ENCODE measurements at regions not wholly inside any gene's neighbourhood (a gene's known extent, or its start where the extent isn't known, plus 50 kb on each side); places are given as distances from the start of the nearest gene placed in this dataset.

DNA sequence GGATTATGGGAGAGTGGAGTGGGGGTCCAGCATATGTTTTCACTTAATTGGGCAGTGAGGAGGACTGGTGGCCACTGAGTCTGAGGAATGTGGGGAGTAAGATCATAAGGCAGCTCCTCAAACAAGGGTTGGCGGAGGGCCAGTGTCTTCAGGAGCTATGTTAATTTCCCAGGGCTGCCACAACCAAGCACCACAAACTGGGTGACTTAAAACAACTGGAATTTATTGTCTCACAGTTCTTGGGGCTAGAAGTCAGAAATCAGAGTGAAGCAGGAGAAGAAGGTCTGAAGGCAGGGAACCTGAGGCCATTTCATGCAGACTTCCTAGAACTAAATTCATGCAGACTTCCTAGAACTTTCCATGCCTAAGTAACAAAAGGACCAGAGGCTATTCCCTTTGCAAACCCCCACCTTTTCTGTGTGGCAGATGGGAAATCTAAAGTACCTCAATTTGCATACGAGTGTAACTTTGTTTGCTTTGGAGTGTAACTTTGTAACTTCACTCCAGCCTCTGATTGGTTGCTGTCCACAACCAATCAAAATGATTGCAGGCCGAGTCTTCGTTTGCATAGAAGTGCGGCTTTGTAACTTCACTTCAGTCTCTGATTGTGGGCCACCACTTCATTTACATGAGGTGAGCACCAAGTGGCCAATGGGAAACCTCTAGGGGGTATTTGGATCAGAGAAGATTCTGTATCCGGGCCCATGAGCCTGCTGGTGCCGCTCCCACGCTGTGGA lies 50.5 kb upstream of the ZBED5 start:
- peak overlapping the region; percentile 18; the same call in 1 of the 2 replicates for H3K9ac ChIP-seq
- WGBS, 2 experiments (ENCODE audit: low coverage in 1 of 2, low lambda C conversion rate in 2 of 2, missing lambda C conversion rate in 2 of 2), result 90 to 91% methylated on average over 8 of the region's 8 CpGs
- H3K9me3 ChIP-seq (ENCODE audit: low read depth), result no peaks in the 10 kb centered on the region
- H3K4me1 ChIP-seq (ENCODE audit: insufficient read depth), result peaks cover 43% of the 10 kb centered on the region
- no peak overlapping the region for H2AFZ ChIP-seq
- H3K4me3 ChIP-seq, result no peak overlapping the region
- no peaks in the 10 kb centered on the region for H4K20me1 ChIP-seq (ENCODE audit: insufficient read depth)
- peak overlapping the region; percentile 65 for H3K27ac ChIP-seq
- H3K9me2 ChIP-seq (ENCODE audit: insufficient read depth), result no peaks in the 10 kb centered on the region
- no peaks in the 10 kb centered on the region for H3K79me2 ChIP-seq (ENCODE audit: insufficient read depth)
- peak overlapping the region; percentile 55 for H3K4me2 ChIP-seq (ENCODE audit: unreplicated experiment)
- in situ Hi-C loops (cut with MboI), result no loop called here
- H3K36me3 ChIP-seq (ENCODE audit: low read depth), result no peaks in the 10 kb centered on the region
- no peak for TF ChIP-seq EZH2 (IDR thresholded peaks at IDR 0.05; ENCODE audit: insufficient read depth, poor library complexity, severe bottlenecking)
- no peak for TF ChIP-seq EZH2phosphoT487 (IDR thresholded peaks at IDR 0.05; ENCODE audit: insufficient read depth, low read depth)
- DNase-seq, result peak; percentile 97
- peaks cover 34% of the 10 kb centered on the region for H3F3A ChIP-seq (ENCODE audit: insufficient read depth)
- no peaks in the 10 kb centered on the region for H3K27me3 ChIP-seq (replicated peaks; ENCODE audit: insufficient read depth)

All from GM23248 (cell line).